COR-L47 (cell line): ENCODE measurements at regions not wholly inside any gene's neighbourhood (a gene's known extent, or its start where the extent isn't known, plus 50 kb on each side); places are given as distances from the start of the nearest gene placed in this dataset.
"Not testable (repeated sequence)": the region's sequence is repeated elsewhere in the genome, so short reads cannot be mapped to it uniquely, and the experiment has no call there.

ENCODE experiments used
- DNase-seq: peaks from one replicate; lab custom pipeline; 2025; lab: John Stamatoyannopoulos, UW

- DNase-seq = not testable (repeated sequence)
Measured at GRCh38 chr21:9024006-9024767, 1497.2 kb upstream of the TPTE start.

GRCh38 chr21:9026729-9027416 is 1494.5 kb upstream of the TPTE start:
- DNase-seq = not testable (repeated sequence)

DNA sequence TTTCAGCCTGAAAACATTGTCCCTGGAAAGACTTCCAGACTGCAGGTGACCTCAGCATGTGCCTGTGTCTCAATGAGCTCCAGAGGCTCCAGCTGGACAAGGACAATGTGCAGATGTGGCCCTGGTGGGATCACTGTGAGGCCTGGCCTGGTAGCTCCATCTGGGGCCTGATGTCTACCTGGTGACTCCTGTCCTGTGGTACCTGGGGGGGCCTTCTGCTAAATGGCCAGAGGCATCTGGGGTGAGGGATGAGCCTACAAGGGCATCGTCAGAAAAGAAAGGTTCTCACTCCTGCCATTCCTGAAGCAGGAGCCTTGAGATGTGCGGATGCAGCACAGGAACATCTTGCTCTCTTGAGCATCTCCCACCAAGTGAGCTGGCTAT is 1494.0 kb upstream of the TPTE start:
- DNase-seq = not testable (repeated sequence)

GRCh38 chr21:9028624-9029431 is 1492.6 kb upstream of the TPTE start:
- not testable (repeated sequence) for DNase-seq

- DNase-seq = not testable (repeated sequence)
Measured at GRCh38 chr21:9030141-9030665, 1491.2 kb upstream of the TPTE start.

- DNase-seq = not testable (repeated sequence)
Measured at GRCh38 chr21:9031482-9032374, 1489.7 kb upstream of the TPTE start.

DNA sequence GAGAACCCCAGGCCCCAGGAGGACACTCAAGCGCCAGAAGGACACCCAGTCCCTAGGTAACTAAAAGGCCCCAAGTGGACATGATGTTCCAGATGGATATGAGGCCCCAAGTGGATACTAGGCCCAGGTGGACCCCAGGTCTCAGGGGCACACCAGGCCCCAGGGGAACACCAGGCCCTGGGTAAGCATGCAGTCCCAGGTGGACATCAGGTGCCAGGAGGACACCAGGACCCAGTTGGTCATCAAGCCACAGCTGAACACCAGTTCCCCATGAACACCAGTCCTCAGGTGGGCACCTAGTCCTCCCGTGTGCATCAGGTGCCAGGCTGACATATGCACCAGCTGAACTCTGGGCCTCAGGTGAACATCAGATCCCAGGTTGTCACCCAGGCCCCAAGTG is 1488.8 kb upstream of the TPTE start:
- DNase-seq = not testable (repeated sequence)

DNA sequence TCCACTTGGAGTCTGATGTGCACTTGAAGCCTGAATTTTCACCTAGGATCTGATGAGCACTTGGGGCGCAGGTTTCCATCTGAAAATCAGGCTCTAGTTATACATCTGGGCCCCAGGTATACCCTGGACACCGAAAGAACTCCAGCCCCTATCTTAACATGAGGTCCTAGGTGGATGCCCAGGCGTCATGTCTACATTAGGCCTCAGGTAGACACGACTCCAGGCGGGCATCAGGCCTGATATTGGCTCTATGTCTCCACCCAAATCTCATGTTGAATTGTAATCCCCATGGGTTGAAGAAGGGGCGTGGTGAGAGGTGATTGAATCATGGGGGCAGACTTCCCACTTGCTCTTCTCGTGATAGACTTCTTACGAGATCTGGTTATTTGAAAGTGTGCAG is 1488.1 kb upstream of the TPTE start:
- not testable (repeated sequence) for DNase-seq

GRCh38 chr21:9034491-9035200 is 1486.7 kb upstream of the TPTE start:
- not testable (repeated sequence) for DNase-seq

DNA sequence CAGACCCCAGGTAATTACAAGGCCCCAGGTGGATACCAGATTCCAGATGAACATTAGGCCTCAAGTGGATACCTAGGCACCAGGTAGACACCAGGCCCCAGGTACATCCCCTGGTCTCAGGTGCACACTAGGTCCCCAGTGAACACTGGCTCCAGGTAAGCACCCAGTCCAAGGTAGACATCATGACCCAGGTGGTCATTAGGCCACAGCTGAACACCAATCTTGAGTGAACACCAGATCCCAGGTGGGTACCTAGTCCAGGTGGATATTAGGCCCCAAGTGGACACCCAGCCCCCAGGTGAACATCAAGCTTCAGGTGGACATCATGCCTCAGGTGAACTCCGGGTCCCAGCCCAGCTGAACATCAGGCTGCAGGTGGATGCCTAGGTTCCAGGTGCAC is 1486.2 kb upstream of the TPTE start:
- DNase-seq = not testable (repeated sequence)

DNA sequence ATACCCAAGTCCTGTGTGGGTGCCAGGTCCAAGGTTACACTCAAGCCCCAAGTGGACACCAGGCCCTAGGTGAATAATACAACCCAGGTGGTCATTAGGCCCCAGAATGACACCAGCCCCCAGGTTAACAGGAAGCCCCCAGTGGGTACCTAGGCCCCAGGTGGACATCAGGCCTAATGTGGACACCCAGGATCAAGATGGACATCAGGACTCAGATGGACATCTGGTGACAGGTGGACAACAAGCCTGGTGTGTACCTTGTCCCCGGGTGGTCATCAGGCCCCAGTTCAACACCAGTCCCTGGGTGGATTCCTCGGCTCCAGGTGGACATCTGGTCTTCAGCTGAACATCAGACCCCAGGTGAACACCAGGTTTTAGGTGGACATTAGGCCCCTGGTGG is 1485.4 kb upstream of the TPTE start:
- not testable (repeated sequence) for DNase-seq

DNA sequence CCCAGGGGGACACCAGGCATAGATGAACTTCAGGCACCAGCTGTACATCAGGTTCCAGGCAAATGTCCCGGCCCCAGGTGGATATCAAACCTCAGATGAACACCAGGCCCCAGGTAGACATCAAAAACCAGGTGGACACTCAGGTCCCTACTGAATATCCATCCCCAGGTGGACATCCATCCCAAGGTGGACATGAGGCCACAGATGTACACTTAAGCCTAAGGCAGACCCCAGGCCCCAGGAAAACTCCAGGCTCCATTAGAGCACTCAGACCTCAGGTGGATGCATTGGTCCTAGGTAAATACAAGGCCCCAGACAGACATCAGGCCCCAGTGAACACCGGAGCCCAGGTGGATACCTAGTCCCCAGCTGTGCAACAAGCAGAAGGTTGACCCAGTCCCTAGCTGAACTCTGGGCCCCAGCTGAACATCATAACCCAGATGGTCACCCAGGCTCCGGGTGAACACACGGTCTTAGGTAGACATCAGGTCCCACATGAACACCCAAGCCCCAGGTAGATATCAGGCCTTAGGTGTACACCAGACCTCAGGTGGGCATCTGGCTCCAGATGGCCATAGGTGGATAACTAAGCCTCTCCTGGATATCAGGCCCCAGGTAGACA is 1484.3 kb upstream of the TPTE start:
- not testable (repeated sequence) for DNase-seq

GRCh38 chr21:9037588-9038544 is 1483.5 kb upstream of the TPTE start:
- not testable (repeated sequence) for DNase-seq

- not testable (repeated sequence) for DNase-seq
Measured at GRCh38 chr21:9039520-9040365, 1481.6 kb upstream of the TPTE start.

GRCh38 chr21:9040406-9040805 is 1481.0 kb upstream of the TPTE start:
- not testable (repeated sequence) for DNase-seq

GRCh38 chr21:9041175-9041948 is 1480.0 kb upstream of the TPTE start:
- not testable (repeated sequence) for DNase-seq

GRCh38 chr21:9043089-9043488 is 1478.3 kb upstream of the TPTE start:
- DNase-seq = not testable (repeated sequence)
